Upper lobe of left lung (tissue), 6 donors: ENCODE measurements at regions not wholly inside any gene's neighbourhood (a gene's known extent, or its start where the extent isn't known, plus 50 kb on each side); places are given as distances from the start of the nearest gene placed in this dataset.

Experiments used
- ATAC-seq, 2 donors: fragments of 200-7000 bp; cut with Tn5 transposase; one replicate each; pipeline ENCODE4 v1.9.1; 2022; ENCODE audit warnings: mild to moderate bottlenecking in 2 of 2, moderate library complexity in 2 of 2; ENCODE audit not compliant: low FRiP score in 2 of 2
- DNase-seq, 2 donors: peaks; one replicate each; pipeline ENCODE4 v3.0.0-alpha.2; 2019 to 2020
- H3K27ac ChIP-seq, 4 donors: fragments of 200-600 bp; sonication (generic); one replicate each; pipeline ENCODE4 v1.5.1; 2016 to 2019
- H3K27me3 ChIP-seq, 4 donors: fragments of 200-600 bp; sonication (generic); one replicate each; pipeline ENCODE4 v1.5.1; 2017 to 2019
- H3K36me3 ChIP-seq, 4 donors: fragments of 200-600 bp; sonication (generic); one replicate each; pipeline ENCODE4 v1.5.1; 2016 to 2019
- H3K4me1 ChIP-seq, 4 donors: fragments of 200-600 bp; sonication (generic); one replicate each; pipeline ENCODE4 v1.5.1; 2018 to 2019
- H3K4me3 ChIP-seq, 4 donors: fragments of 200-600 bp; sonication (generic); one replicate each; pipeline ENCODE4 v1.5.1; 2017 to 2019; ENCODE audit warnings: mild to moderate bottlenecking in 2 of 4, moderate library complexity in 1 of 4
- H3K9me3 ChIP-seq, 4 donors: fragments of 200-600 bp; sonication (generic); one replicate each; pipeline ENCODE4 v1.5.1; 2018 to 2019
- EP300 ChIP-seq, 4 donors: sonication (generic); formaldehyde crosslinking; IDR thresholded peaks; one replicate each; pipeline ENCODE4 v1.5.1; 2017; ENCODE audit warnings: antibody characterized with exemption in 4 of 4, control low read depth in 2 of 4
- POLR2A ChIP-seq, 4 donors: fragments of 450-650 bp; IDR thresholded peaks; one replicate each; pipeline ENCODE4 v1.5.1; 2016 to 2017; ENCODE audit warnings: antibody characterized with exemption in 4 of 4, mild to moderate bottlenecking in 2 of 4
- POLR2AphosphoS5 ChIP-seq, 2 donors: sonication (generic); formaldehyde crosslinking; IDR thresholded peaks; one replicate each; pipeline ENCODE4 v1.5.1; 2017; ENCODE audit warnings: antibody characterized with exemption in 2 of 2
- WGBS, 2 donors: methylation state at CpG; one replicate each; pipeline ENCODE4 v1.1.5; 2017 to 2018; 5-methylcytosine and 5-hydroxymethylcytosine counted together
- TF ChIP-seq, protein P1 (sequence below), 6 experiments: fragments of 450-650 bp in 4 of 6; fragments of 200-600 bp in 2 of 6; sonication (generic) in 2 of 6; IDR thresholded peaks; one replicate each; pipeline ENCODE4 v1.5.1; 2016 to 2019; ENCODE audit warnings: antibody characterized with exemption in 6 of 6
- donor health status: DM: no; HTN: no; CAD: no; lungs with moderate emphysema.
- donor health status: DM: no; HTN: yes; CAD: no; lungs with severe emphysema.

DNA sequence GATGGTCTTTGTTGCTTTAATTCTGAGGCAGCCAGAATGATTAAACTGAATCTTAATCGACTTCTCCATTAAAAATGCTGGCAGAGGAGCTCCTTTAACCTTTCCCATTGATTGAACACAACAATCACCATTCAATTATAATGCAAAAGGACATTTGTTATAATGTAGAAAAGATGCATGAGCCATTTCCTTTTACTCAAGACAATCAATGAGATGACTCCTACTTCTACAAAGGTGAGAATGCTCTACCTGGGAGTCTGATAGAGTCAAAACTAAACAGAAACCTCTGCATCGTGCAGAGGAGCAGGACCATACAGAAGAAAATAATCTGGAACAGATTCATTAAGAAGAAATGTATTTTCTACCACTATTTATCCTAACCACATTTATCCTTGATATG lies 253.6 kb upstream of the DACH1 start:
- ATAC-seq (no peak), DNase-seq (no peak)
- H3K27ac ChIP-seq: no peak overlapping the region
- H3K27me3 ChIP-seq: no peaks in the 10 kb centered on the region
- H3K36me3 ChIP-seq: no peaks in the 10 kb centered on the region
- WGBS, 2 donors: 65 to 66% methylated on average over 2 of the region's 2 CpGs
- TF ChIP-seq, protein P1, sequence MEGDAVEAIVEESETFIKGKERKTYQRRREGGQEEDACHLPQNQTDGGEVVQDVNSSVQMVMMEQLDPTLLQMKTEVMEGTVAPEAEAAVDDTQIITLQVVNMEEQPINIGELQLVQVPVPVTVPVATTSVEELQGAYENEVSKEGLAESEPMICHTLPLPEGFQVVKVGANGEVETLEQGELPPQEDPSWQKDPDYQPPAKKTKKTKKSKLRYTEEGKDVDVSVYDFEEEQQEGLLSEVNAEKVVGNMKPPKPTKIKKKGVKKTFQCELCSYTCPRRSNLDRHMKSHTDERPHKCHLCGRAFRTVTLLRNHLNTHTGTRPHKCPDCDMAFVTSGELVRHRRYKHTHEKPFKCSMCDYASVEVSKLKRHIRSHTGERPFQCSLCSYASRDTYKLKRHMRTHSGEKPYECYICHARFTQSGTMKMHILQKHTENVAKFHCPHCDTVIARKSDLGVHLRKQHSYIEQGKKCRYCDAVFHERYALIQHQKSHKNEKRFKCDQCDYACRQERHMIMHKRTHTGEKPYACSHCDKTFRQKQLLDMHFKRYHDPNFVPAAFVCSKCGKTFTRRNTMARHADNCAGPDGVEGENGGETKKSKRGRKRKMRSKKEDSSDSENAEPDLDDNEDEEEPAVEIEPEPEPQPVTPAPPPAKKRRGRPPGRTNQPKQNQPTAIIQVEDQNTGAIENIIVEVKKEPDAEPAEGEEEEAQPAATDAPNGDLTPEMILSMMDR (IDR thresholded peaks at IDR 0.05): no peak
- no peak for TF ChIP-seq POLR2AphosphoS5 (IDR thresholded peaks at IDR 0.05)
- no peak for TF ChIP-seq EP300 (IDR thresholded peaks at IDR 0.05)
- no peak for TF ChIP-seq POLR2A (IDR thresholded peaks at IDR 0.05)
- no peaks in the 10 kb centered on the region for H3K4me1 ChIP-seq
- H3K4me3 ChIP-seq: no peak overlapping the region
- H3K9me3 ChIP-seq: no peaks in the 10 kb centered on the region

DNA sequence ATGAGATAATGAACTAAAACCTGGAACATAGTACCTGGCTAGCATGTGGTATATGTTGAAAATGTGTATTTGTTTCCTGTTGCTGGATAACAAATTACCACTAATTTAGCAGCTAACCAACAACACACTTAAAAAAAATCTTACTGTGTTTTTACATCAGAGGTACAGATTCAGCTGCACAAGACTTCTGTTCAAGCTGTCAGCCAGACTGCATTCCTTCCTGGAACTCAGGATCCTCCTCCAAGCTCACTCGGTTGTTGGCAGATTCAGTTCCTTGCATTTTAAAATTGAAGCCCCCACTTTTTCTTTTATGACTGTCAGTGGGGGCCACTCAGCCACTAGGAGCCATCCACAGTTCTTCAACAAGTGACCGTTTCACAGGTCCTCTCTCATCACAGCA lies 246.9 kb upstream of the DACH1 start:
- no peak for TF ChIP-seq EP300 (IDR thresholded peaks at IDR 0.05)
- no peak for TF ChIP-seq POLR2AphosphoS5 (IDR thresholded peaks at IDR 0.05)
- TF ChIP-seq, protein P1 (IDR thresholded peaks at IDR 0.05): no peak
- TF ChIP-seq POLR2A (IDR thresholded peaks at IDR 0.05): no peak
- ATAC-seq (no peak), DNase-seq (no peak)
- Histone ChIP-seq H3K27me3 (no peaks in the 10 kb centered on the region), H3K4me1 (no peaks in the 10 kb centered on the region), H3K36me3 (no peaks in the 10 kb centered on the region), H3K27ac (no peak overlapping the region), H3K4me3 (no peak overlapping the region), H3K9me3 (no peaks in the 10 kb centered on the region)
- 88 to 89% methylated on average over 2 of the region's 2 CpGs for WGBS, 2 donors

DNA sequence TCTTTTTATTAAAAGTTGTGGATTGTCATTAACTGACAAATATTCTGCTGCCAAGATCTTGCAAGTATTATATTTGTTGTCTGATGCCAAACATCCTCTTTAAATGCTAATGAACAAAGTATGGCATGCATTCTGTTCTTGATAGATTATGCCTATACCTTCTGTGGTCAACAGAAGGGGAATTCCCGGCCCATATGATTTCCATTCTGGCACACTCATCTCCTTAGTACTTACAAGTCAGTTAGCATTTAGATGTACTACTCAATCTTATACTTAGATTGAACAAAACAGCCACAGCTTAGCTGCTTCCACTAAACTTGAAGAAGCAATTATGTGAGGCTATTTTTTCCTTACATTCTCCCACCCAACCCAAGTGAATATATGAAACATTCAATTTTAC lies 246.1 kb upstream of the DACH1 start:
- ATAC-seq: no peak
- H3K36me3 ChIP-seq: no peaks in the 10 kb centered on the region
- no peak overlapping the region for H3K27ac ChIP-seq
- WGBS, 2 donors: 84 to 88% methylated on average over 1 of the region's 1 CpG
- no peaks in the 10 kb centered on the region for H3K9me3 ChIP-seq
- no peaks in the 10 kb centered on the region for H3K27me3 ChIP-seq
- TF ChIP-seq POLR2AphosphoS5 (IDR thresholded peaks at IDR 0.05) (no peak), POLR2A (IDR thresholded peaks at IDR 0.05) (no peak), EP300 (IDR thresholded peaks at IDR 0.05) (no peak)
- TF ChIP-seq, protein P1 (IDR thresholded peaks at IDR 0.05): no peak
- no peaks in the 10 kb centered on the region for H3K4me1 ChIP-seq
- DNase-seq: no peak
- H3K4me3 ChIP-seq: no peak overlapping the region

DNA sequence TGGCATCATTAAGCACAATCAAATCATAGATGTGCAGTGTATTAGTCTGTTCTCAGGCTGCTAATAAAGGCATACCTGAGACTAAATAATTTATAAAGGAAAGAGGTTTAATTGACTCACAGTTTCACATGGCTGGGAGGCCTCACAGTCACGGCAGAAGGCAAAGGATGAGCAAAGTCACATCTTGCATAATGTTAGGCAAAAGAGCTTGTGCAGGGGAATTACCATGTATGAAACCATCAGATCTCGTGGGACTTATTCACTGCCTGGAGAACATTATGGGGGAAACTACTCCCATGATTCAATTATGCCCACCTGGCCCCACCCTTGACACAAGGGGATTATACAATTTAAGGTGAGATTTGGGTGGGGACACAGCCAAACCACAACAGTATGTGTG lies 245.2 kb upstream of the DACH1 start:
- no peaks in the 10 kb centered on the region for H3K27me3 ChIP-seq
- WGBS, 2 donors: 84 to 92% methylated on average over 2 of the region's 2 CpGs
- H3K9me3 ChIP-seq: peaks cover 0 to 2% (median 0%) of the 10 kb centered on the region in 4 donors
- no peak for ATAC-seq
- DNase-seq: no peak
- H3K4me3 ChIP-seq: no peak overlapping the region
- H3K27ac ChIP-seq: no peak overlapping the region
- TF ChIP-seq, protein P1 (IDR thresholded peaks at IDR 0.05): no peak
- no peak for TF ChIP-seq POLR2A (IDR thresholded peaks at IDR 0.05)
- TF ChIP-seq POLR2AphosphoS5 (IDR thresholded peaks at IDR 0.05): no peak
- no peak for TF ChIP-seq EP300 (IDR thresholded peaks at IDR 0.05)
- no peaks in the 10 kb centered on the region for H3K4me1 ChIP-seq
- no peaks in the 10 kb centered on the region for H3K36me3 ChIP-seq

DNA sequence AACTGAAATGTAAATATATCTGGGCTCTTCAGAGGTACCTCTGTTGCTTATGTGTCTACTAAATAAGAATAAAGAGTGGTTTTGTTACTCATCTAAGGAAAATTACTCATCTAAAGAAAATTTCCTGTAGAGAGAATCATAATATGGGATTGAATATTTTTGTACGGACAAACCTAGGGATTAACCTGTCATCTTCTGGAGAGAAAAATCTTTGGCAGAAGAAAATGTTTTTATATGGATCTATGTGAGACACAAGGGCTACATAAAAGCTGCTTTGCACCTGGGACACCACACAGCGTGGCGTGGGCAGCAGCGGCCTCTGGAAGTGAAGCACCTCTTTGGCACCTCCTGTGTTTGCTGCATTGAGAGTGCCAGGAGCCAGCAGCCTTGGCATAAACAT lies 242.9 kb upstream of the DACH1 start:
- DNase-seq (peak in 1 of 2 donors; percentile 39), ATAC-seq (no peak)
- 83 to 87% methylated on average over 4 of the region's 4 CpGs for WGBS, 2 donors
- TF ChIP-seq POLR2A (IDR thresholded peaks at IDR 0.05) (no peak), EP300 (IDR thresholded peaks at IDR 0.05) (no peak)
- H3K4me3 ChIP-seq: no peak overlapping the region
- peaks cover 0 to 2% (median 0%) of the 10 kb centered on the region in 4 donors for H3K9me3 ChIP-seq
- H3K27me3 ChIP-seq: no peaks in the 10 kb centered on the region
- no peaks in the 10 kb centered on the region for H3K36me3 ChIP-seq
- no peaks in the 10 kb centered on the region for H3K4me1 ChIP-seq
- H3K27ac ChIP-seq: no peak overlapping the region
